GM19468 (cell line): ENCODE measurements at regions not wholly inside any gene's neighbourhood (a gene's known extent, or its start where the extent isn't known, plus 50 kb on each side); places are given as distances from the start of the nearest gene placed in this dataset.
"Not testable (repeated sequence)": the region's sequence is repeated elsewhere in the genome, so short reads cannot be mapped to it uniquely, and the experiment has no call there.

Experiments
- ATAC-seq: cut with Tn5 transposase; IDR thresholded peaks from one replicate; pipeline ENCODE4 v1.9.1; 2021; ENCODE audit warnings: mild to moderate bottlenecking, moderate library complexity, moderate number of reproducible peaks; ENCODE audit not compliant: unreplicated experiment; ENCODE audit errors: extremely low read depth

GRCh38 chr2:87647737-87648498 is 100.0 kb upstream of the PLGLB2 start:
- ATAC-seq, result not testable (repeated sequence)

- ATAC-seq, result not testable (repeated sequence)
Observed at GRCh38 chr2:87648815-87649214, 99.1 kb upstream of the PLGLB2 start.

- not testable (repeated sequence) for ATAC-seq
Observed at GRCh38 chr2:87649871-87650270, 98.0 kb upstream of the PLGLB2 start.

GRCh38 chr2:87650837-87651236 is 97.0 kb upstream of the PLGLB2 start:
- ATAC-seq, result not testable (repeated sequence)

GRCh38 chr2:87651589-87651988 is 96.3 kb upstream of the PLGLB2 start:
- not testable (repeated sequence) for ATAC-seq

- not testable (repeated sequence) for ATAC-seq
Observed at GRCh38 chr2:87653373-87653772, 94.5 kb upstream of the PLGLB2 start.

GRCh38 chr2:87654136-87654814 is 93.6 kb upstream of the PLGLB2 start:
- not testable (repeated sequence) for ATAC-seq

- not testable (repeated sequence) for ATAC-seq
Observed at GRCh38 chr2:87657915-87658314, 90.0 kb upstream of the PLGLB2 start.

GRCh38 chr2:87658357-87658756 is 89.5 kb upstream of the PLGLB2 start:
- ATAC-seq, result not testable (repeated sequence)

- ATAC-seq, result not testable (repeated sequence)
Observed at GRCh38 chr2:87658976-87659375, 88.9 kb upstream of the PLGLB2 start.

- not testable (repeated sequence) for ATAC-seq
Observed at GRCh38 chr2:87660164-87660563, 87.7 kb upstream of the PLGLB2 start.

GRCh38 chr2:87662316-87663290 is 85.3 kb upstream of the PLGLB2 start:
- ATAC-seq, result not testable (repeated sequence)

- not testable (repeated sequence) for ATAC-seq
Observed at GRCh38 chr2:87663347-87663746, 84.5 kb upstream of the PLGLB2 start.

GRCh38 chr2:87667027-87667426 is 80.9 kb upstream of the PLGLB2 start:
- not testable (repeated sequence) for ATAC-seq

- ATAC-seq, result not testable (repeated sequence)
Observed at GRCh38 chr2:87668361-87668760, 79.5 kb upstream of the PLGLB2 start.

- not testable (repeated sequence) for ATAC-seq
Observed at GRCh38 chr2:87669633-87670231, 78.2 kb upstream of the PLGLB2 start.

- ATAC-seq, result not testable (repeated sequence)
Observed at GRCh38 chr2:87672404-87672803, 75.5 kb upstream of the PLGLB2 start.

GRCh38 chr2:87674729-87675128 is 73.2 kb upstream of the PLGLB2 start:
- ATAC-seq, result not testable (repeated sequence)

- not testable (repeated sequence) for ATAC-seq
Observed at GRCh38 chr2:87675487-87675886, 72.4 kb upstream of the PLGLB2 start.

GRCh38 chr2:87677421-87677923 is 70.4 kb upstream of the PLGLB2 start:
- not testable (repeated sequence) for ATAC-seq
